Stimulated activated memory B cell treated with anti-CD40 and anti-IgM and Interleukin-4, amounts not matched to agents 10 μg/mL and 1 μg/mL and 100 μg/mL, for 72 hours (primary cell): ENCODE measurements at regions not wholly inside any gene's neighbourhood (a gene's known extent, or its start where the extent isn't known, plus 50 kb on each side); places are given as distances from the start of the nearest gene placed in this dataset.

Experiments used
- ATAC-seq: fragments of 150-1000 bp; cut with Tn5 transposase; 2 replicates; pipeline ENCODE4 v1.10.0; 2021
- H3K27ac Mint-ChIP-seq: one replicate; pipeline ENCODE4 v1.8.0; 2022; ENCODE audit warnings: mild to moderate bottlenecking, mixed read lengths
- H3K27me3 Mint-ChIP-seq: one replicate; pipeline ENCODE4 v1.8.0; 2022; ENCODE audit warnings: mixed read lengths
- H3K36me3 Mint-ChIP-seq: one replicate; pipeline ENCODE4 v1.8.0; 2022; ENCODE audit warnings: mixed read lengths
- H3K4me1 Mint-ChIP-seq: one replicate; pipeline ENCODE4 v1.8.0; 2022; ENCODE audit warnings: mixed read lengths
- H3K4me3 Mint-ChIP-seq: one replicate; pipeline ENCODE4 v1.8.0; 2022; ENCODE audit warnings: mild to moderate bottlenecking, moderate library complexity, mixed read lengths
- H3K9me3 Mint-ChIP-seq: one replicate; pipeline ENCODE4 v1.8.0; 2022; ENCODE audit warnings: mixed read lengths

DNA sequence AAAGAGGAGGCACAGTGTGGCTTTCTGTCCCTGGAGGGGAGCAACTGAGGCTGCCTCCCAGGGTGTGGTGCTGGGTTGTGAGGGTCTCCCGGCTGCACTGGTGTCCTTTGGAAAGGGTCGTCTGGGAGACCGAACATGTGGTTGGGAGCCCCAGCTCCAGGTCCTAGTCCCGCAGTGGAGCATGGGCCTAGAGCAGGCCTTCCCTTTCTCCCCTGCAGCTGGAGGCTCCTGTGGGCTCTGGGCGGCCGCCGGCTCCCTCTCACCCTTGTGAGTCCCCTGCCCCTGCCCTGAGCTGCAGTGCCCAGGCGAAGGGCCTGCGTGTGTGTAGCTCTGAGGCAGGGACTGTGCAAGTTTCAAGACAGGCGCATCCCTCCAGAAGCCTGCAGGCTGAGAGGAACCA is 1492.7 kb downstream of the BRD1 start:
- no peak for ATAC-seq
- Mint-ChIP-seq H3K4me3 (no peak overlapping the region), H3K9me3 (peaks cover 7% of the 10 kb centered on the region), H3K36me3 (no peaks in the 10 kb centered on the region), H3K4me1 (no peaks in the 10 kb centered on the region), H3K27me3 (no peaks in the 10 kb centered on the region), H3K27ac (no peak overlapping the region)

DNA sequence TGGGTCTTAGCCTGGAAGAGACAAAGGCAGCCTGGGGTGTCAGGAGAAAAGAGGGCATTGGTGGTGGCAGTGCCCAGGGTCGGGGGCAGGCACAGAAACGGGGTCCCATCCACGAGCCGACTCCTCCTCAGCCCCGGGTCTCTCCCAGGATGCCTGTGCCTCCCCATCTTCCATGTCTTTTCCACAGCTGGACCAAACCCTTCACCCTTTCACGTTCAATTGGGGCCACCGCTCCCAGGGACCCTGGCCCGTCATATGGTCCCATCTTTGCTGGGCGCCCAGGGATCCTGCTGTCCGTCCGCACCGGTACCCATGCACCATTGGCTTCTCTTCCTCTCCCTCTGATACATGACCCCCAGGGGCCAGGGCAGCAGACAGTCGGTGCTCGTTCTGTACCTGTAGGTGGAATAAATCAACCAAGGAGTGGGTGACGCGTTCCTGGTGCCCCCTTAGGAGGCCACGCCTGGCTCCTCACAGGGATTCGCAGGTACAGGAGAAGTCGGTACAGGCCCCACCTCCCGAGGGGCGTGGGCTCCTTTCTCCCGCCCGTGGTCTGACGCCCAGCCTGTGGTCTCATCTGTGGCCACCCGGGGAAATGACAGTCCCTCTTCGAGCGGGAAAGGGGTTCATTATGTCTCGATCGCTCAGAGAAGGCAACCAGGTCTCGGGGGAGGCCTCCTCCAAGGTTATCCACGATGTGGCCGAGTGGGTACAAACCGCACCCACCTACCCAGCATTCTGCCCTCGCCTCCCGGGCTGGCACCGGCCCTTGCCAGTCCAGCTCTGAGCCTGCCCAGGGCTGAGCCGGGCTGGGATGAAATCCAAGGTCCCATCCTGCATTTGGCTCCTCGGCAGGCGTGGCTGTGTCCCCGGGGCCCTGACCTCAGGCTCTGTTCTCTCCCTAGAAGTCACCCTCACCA is 1493.6 kb downstream of the BRD1 start:
- Mint-ChIP-seq H3K9me3 (peaks cover 10% of the 10 kb centered on the region), H3K4me3 (no peak overlapping the region), H3K4me1 (no peaks in the 10 kb centered on the region), H3K27me3 (no peaks in the 10 kb centered on the region), H3K36me3 (no peaks in the 10 kb centered on the region), H3K27ac (no peak overlapping the region)
- no peak for ATAC-seq

DNA sequence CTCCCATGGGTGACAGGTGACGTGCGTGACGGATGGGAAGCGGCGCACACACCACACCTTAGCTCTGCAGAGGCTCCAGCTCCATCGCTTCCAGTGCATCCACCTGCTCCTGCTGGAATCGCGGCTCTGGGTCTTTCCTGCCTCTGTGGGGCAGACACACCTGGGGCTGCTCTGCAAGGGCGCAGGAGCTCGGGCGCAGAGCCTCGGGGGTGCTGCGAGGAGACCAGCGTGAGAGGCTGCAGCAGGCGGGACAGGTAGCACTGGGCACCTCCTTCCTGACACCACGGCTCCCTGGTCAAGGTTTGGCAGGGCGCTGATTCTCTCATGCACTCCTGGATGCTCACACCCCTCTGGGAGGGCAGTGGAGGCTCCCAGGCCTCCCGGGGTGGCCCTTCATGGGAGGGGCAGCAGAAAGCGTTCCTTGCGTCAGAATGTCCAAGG is 1494.3 kb downstream of the BRD1 start:
- Mint-ChIP-seq H3K36me3 (no peaks in the 10 kb centered on the region), H3K27me3 (no peaks in the 10 kb centered on the region), H3K4me1 (no peaks in the 10 kb centered on the region), H3K4me3 (no peak overlapping the region), H3K27ac (no peak overlapping the region), H3K9me3 (peaks cover 15% of the 10 kb centered on the region)
- no peak for ATAC-seq

DNA sequence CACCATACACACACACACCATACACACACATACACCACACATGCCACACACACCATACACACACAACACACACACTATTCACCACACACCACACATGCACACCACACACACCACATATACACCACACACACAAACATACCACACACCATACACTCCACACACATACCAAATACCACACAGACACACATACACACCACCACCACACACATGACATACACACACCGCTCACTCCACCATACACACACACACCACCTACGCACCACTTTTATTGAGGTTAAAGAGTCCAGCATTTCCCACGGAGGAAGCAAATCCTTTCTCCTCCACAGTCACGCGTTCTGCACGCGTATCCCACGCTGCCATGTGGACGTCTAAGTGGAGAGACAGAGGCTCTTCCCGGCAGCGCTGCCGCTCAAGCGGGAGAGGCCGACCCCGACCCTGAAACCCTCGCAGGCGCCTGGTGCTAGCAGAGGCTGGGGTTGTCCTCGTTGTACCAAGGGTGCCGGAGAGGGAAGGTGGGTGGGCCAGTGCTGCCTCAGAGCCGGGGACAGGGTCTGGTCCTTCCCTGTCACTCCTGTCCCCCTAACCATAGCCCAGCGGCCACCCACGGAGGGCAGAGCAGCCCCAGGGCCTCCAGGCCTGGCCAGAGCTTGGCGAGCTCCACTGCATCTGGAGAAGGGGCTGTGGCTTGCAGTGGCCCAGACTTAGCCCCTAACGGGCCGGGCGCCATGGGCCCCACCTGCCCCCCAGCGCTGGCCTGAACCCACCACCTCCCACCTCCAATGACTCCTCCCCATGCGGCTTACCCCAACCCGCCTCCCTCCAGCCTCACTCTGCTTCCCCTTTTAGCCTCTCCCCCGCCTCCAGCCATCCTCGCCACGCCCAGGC is 1495.0 kb downstream of the BRD1 start:
- Mint-ChIP-seq H3K27me3 (no peaks in the 10 kb centered on the region), H3K9me3 (peaks cover 20% of the 10 kb centered on the region), H3K27ac (no peak overlapping the region), H3K4me1 (no peaks in the 10 kb centered on the region), H3K36me3 (no peaks in the 10 kb centered on the region), H3K4me3 (no peak overlapping the region)
- ATAC-seq = no peak

DNA sequence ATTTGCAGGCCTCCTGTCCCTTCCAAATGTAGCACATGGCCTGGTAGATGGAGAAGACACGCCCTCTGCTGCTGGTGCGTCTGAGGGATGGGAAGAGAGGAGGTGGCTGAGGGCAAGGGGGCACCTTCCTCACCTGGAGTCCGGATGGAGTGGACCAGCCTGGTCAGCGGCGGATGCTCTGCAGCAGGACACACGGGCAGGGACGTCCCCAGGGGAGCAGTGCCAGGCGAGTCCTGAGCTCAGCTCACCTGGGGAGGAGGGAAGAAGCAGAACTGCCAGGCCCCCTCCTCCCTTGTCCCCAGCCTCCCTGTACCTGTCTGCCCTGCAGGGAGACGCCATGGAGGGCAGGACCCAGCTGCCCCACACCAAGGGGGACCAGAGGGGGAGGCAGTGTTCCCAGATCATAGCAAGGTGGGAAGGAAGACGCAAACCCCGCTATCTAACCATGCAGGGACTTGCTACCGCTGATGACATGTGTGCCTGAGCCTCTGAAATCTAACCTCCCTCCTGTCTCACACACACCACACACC is 1495.9 kb downstream of the BRD1 start:
- Mint-ChIP-seq H3K36me3 (no peaks in the 10 kb centered on the region), H3K4me3 (no peak overlapping the region), H3K4me1 (no peaks in the 10 kb centered on the region), H3K9me3 (peaks cover 20% of the 10 kb centered on the region), H3K27ac (no peak overlapping the region), H3K27me3 (no peaks in the 10 kb centered on the region)
- no peak for ATAC-seq

DNA sequence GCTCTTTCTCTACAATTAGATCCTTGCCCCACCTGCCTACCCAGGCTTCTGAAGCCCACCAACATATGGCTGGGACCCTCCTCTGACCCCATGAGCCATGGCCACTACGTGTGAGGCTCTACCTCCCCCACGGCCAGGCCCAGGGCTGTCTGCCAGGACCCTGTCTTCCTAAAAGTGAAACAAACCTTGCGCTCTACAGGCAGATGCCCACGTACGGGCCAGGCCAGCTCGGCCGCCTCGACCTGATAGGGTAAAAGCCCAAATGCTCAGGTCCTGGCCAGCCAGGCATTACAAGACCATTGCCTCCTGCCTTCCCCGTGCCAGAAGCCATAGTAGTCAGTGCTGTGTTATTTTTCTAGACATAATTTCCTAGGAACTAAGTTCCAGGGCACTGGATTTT is 1496.4 kb downstream of the BRD1 start:
- no peak overlapping the region for H3K27ac Mint-ChIP-seq
- ATAC-seq = no peak
- no peaks in the 10 kb centered on the region for H3K27me3 Mint-ChIP-seq
- H3K4me3 Mint-ChIP-seq = no peak overlapping the region
- no peaks in the 10 kb centered on the region for H3K36me3 Mint-ChIP-seq
- H3K9me3 Mint-ChIP-seq = peaks cover 20% of the 10 kb centered on the region
- no peaks in the 10 kb centered on the region for H3K4me1 Mint-ChIP-seq

DNA sequence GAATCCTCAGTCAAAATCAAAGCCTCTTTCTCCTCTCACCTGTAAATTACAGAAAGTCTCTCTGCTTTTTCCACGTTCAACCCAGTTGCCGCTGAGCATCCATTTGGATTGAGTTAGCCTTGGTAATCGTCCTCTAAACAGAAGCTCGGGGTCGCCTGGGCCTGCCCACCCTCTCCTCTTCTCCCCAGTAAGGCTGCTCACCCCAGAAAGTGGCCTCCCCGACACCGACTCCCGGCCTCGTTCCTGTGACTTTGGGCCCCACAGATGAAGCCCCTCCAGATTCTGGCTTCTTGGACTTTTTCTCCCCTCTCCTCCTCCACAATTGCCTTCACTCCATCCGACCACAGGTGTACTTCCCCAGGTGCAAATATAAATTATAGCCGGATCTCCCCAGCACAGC is 1500.0 kb downstream of the BRD1 start:
- H3K4me3 Mint-ChIP-seq = no peak overlapping the region
- H3K27me3 Mint-ChIP-seq = no peaks in the 10 kb centered on the region
- no peaks in the 10 kb centered on the region for H3K36me3 Mint-ChIP-seq
- no peak for ATAC-seq
- H3K9me3 Mint-ChIP-seq = peaks cover 32% of the 10 kb centered on the region
- no peaks in the 10 kb centered on the region for H3K4me1 Mint-ChIP-seq
- no peak overlapping the region for H3K27ac Mint-ChIP-seq

DNA sequence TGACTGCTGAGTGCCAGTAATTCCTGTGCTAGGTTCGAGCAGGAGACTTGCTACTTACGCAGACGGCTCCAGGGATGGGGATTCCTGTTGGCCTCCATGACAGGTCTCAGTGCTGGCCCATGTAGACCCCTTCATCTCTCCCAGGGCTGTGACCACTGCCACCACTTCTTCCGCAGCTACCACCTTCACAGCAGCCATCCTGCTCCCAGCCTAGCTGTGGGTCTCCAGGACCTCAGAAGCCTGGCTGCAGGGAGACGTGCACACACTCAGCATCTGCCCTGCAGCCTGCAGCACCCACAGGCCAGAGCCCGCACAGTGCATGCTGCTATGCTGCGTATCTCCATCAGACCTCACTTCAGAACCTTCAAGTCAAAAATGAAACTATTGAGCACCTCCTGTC is 1503.9 kb downstream of the BRD1 start:
- H3K4me1 Mint-ChIP-seq = no peaks in the 10 kb centered on the region
- no peak overlapping the region for H3K27ac Mint-ChIP-seq
- H3K4me3 Mint-ChIP-seq = no peak overlapping the region
- peaks cover 28% of the 10 kb centered on the region for H3K27me3 Mint-ChIP-seq
- no peaks in the 10 kb centered on the region for H3K36me3 Mint-ChIP-seq
- H3K9me3 Mint-ChIP-seq = peaks cover 21% of the 10 kb centered on the region
- ATAC-seq = no peak

DNA sequence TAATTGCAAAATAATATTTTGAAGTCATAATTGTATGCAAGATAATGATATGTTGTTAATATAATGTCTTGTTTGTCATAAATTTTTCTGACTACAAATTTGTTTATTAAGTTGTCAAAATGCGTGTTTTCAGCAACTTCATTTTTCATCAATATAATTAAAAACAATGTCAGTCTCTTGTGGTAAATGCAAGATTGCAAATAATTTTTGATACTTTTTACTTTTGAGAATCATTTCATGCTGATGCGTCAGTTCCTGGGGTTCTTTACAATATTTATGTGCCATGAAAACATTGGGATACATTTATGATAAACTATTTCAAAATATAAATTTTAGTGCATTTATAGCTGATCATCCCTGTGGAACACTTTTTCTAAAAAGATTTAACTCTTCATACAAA is 1504.8 kb downstream of the BRD1 start:
- Mint-ChIP-seq H3K4me1 (no peaks in the 10 kb centered on the region), H3K36me3 (no peaks in the 10 kb centered on the region), H3K27me3 (peaks cover 36% of the 10 kb centered on the region), H3K27ac (no peak overlapping the region), H3K9me3 (peaks cover 13% of the 10 kb centered on the region), H3K4me3 (no peak overlapping the region)
- ATAC-seq = no peak

DNA sequence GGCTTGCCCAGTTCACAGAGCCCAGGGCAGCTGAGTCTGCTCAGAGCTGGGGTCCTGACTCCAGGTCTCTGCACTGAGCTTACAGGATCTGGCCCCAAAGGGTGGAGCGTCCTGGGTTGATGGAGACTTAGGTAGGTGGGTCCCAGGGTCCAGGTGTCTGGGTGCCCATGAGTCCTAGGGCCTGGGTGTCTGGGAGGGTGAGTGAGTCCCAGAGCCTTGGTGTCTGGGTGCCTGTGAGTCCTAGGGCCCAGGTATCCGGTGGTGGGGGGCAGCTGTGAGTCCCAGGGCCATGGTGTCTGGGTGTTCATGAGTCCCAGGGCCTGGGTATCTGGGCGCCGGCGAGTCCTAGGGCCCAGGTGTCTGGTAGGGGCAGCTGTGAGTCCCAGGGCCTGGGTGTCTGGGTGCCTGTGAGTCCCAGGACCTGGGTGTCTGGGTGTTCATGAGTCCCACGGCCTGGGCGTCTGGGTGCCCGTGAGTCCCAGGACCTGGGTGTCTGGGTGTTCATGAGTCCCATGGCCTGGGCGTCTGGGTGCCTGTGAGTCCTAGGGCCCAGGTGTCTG is 1505.6 kb downstream of the BRD1 start:
- H3K27ac Mint-ChIP-seq = no peak overlapping the region
- peaks cover 12% of the 10 kb centered on the region for H3K9me3 Mint-ChIP-seq
- no peaks in the 10 kb centered on the region for H3K36me3 Mint-ChIP-seq
- H3K27me3 Mint-ChIP-seq = peaks cover 42% of the 10 kb centered on the region
- H3K4me1 Mint-ChIP-seq = no peaks in the 10 kb centered on the region
- no peak for ATAC-seq
- H3K4me3 Mint-ChIP-seq = no peak overlapping the region

DNA sequence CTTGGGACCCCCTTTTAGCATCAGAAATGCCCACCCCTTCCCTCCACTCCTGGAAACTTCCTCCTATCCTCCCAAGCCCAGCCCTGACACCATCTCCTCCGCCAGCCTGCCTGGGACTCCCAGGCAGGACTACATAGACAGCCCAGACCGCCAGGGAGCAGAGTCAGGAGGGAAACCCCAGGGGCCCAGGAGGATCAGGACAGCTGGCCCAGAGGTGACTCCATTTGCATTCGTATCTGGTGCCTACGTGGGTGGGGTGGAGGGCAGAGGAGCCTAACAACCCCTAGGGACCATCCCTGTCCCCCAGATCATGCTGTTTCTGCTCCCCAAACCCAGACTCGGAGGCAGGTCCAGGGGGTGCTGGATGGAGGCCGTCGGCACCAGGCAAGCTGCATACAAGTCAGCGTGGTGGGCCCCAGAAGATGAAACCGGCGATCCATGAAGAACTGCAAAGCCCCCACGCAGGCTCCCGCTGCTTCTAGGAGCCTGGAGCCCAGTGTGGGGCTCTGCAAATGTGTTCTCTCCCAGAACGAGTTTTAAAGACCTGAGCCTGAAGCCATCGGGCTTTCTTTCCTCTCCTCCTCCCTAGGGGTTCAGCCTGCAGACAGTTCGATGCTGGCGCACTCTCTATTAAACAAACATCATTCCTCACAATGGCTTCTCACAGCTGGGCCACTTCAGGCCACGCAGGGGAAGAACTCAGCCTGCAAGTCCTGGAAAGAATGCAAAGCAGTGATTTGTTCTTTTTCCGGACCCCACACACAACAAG is 1506.8 kb downstream of the BRD1 start:
- ATAC-seq = no peak
- H3K36me3 Mint-ChIP-seq = no peaks in the 10 kb centered on the region
- H3K27ac Mint-ChIP-seq = no peak overlapping the region
- H3K4me3 Mint-ChIP-seq = no peak overlapping the region
- no peaks in the 10 kb centered on the region for H3K4me1 Mint-ChIP-seq
- peaks cover 12% of the 10 kb centered on the region for H3K9me3 Mint-ChIP-seq
- peaks cover 42% of the 10 kb centered on the region for H3K27me3 Mint-ChIP-seq

DNA sequence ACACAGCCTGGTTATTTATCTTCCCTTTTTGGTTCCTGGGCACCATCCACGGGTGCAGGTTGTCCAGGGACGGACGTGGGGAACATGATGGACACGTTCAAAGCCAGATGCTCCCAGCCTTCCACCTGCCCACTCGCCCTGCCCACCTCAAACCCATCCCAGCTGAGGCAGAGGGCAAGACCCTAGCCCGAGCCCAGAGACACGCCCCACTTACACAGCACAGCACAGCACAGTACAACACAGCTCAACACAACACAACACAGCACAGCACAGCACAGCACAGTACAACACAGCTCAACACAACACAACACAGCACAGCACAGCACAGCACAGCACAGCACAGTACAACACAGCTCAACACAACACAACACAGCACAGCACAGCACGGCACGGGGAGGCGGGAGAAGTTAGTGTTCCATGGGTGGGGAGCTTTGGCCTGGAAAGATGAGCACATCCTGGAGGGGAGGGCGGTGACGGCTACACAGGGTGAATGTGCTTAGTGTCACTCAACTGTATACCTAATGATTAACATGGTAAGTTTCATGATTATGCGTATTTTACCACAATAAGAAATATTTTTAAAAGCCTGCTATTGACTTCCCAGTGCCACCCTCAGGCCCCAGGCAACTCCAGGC is 1507.5 kb downstream of the BRD1 start:
- H3K4me1 Mint-ChIP-seq = no peaks in the 10 kb centered on the region
- H3K4me3 Mint-ChIP-seq = no peak overlapping the region
- H3K36me3 Mint-ChIP-seq = no peaks in the 10 kb centered on the region
- peaks cover 8% of the 10 kb centered on the region for H3K9me3 Mint-ChIP-seq
- no peak for ATAC-seq
- no peak overlapping the region for H3K27ac Mint-ChIP-seq
- peaks cover 42% of the 10 kb centered on the region for H3K27me3 Mint-ChIP-seq

DNA sequence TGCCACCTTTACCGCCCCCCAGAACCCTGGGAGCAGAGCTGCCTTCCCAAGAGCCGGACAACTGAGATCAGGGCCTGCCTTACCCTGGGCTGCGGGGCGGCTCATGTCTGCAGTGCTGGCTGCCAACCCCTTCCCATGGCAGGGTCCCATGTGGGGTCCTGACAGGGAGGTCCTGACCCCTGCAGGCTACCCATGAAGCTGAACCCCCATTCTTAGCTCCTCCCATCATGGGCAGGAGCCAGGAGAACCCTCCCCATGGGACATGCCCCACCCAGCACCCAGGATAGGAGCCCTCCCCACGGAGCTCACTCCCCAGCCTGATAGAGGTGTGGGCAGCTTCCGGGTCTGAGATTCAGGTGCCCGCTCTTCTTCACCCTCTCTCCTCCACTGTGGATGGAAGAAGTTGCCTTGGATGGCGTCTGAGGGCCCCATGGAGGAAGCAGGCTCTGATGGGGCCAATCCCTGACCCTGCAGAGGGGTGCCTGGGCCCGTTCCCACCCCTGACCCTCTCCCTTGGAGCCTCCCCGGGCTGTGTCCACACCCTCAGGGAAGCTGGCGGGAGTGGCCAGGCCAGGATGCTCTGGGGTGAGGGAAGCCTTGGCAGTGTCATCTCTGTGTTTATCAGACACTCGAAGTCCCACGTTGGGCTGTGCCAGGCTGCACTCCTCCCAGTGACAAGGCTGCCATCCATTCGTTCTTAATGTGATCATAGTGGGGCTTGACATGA is 1508.2 kb downstream of the BRD1 start:
- peaks cover 4% of the 10 kb centered on the region for H3K9me3 Mint-ChIP-seq
- H3K27me3 Mint-ChIP-seq = peaks cover 42% of the 10 kb centered on the region
- H3K4me3 Mint-ChIP-seq = no peak overlapping the region
- ATAC-seq = no peak
- H3K36me3 Mint-ChIP-seq = no peaks in the 10 kb centered on the region
- no peak overlapping the region for H3K27ac Mint-ChIP-seq
- no peaks in the 10 kb centered on the region for H3K4me1 Mint-ChIP-seq
